AG08395 (cell line): ENCODE measurements at regions not wholly inside any gene's neighbourhood (a gene's known extent, or its start where the extent isn't known, plus 50 kb on each side); places are given as distances from the start of the nearest gene placed in this dataset.
"Not testable (repeated sequence)": the region's sequence is repeated elsewhere in the genome, so short reads cannot be mapped to it uniquely, and the experiment has no call there.

Experiments used
- DNase-seq: peaks from one replicate; pipeline ENCODE4 v3.0.0; 2012; ENCODE audit warnings: mixed read lengths, low spot score

- DNase-seq: not testable (repeated sequence)
Measured at GRCh38 chr2:87542599-87543174, 205.2 kb upstream of the PLGLB2 start.

- not testable (repeated sequence) for DNase-seq
Measured at GRCh38 chr2:87543797-87544196, 204.1 kb upstream of the PLGLB2 start.

- not testable (repeated sequence) for DNase-seq
Measured at GRCh38 chr2:87547106-87547505, 200.8 kb upstream of the PLGLB2 start.

- DNase-seq: not testable (repeated sequence)
Measured at GRCh38 chr2:87547966-87548365, 199.9 kb upstream of the PLGLB2 start.

GRCh38 chr2:87548681-87549536, 199.0 kb upstream of the PLGLB2 start:
- not testable (repeated sequence) for DNase-seq

GRCh38 chr2:87549561-87550202, 198.2 kb upstream of the PLGLB2 start:
- not testable (repeated sequence) for DNase-seq

- DNase-seq: not testable (repeated sequence)
Measured at GRCh38 chr2:87554678-87555077, 193.2 kb upstream of the PLGLB2 start.

- not testable (repeated sequence) for DNase-seq
Measured at GRCh38 chr2:87555082-87555481, 192.8 kb upstream of the PLGLB2 start.

- DNase-seq: not testable (repeated sequence)
Measured at GRCh38 chr2:87559001-87559400, 188.9 kb upstream of the PLGLB2 start.

- not testable (repeated sequence) for DNase-seq
Measured at GRCh38 chr2:87559735-87560134, 188.2 kb upstream of the PLGLB2 start.

GRCh38 chr2:87565116-87565515, 182.8 kb upstream of the PLGLB2 start:
- DNase-seq: not testable (repeated sequence)

- not testable (repeated sequence) for DNase-seq
Measured at GRCh38 chr2:87566531-87566930, 181.4 kb upstream of the PLGLB2 start.

GRCh38 chr2:87567093-87567492, 180.8 kb upstream of the PLGLB2 start:
- DNase-seq: not testable (repeated sequence)

GRCh38 chr2:87567912-87568311, 180.0 kb upstream of the PLGLB2 start:
- DNase-seq: not testable (repeated sequence)

GRCh38 chr2:87568554-87569278, 179.2 kb upstream of the PLGLB2 start:
- not testable (repeated sequence) for DNase-seq

- DNase-seq: not testable (repeated sequence)
Measured at GRCh38 chr2:87569689-87570397, 178.0 kb upstream of the PLGLB2 start.

GRCh38 chr2:87571889-87572465, 175.9 kb upstream of the PLGLB2 start:
- not testable (repeated sequence) for DNase-seq

- not testable (repeated sequence) for DNase-seq
Measured at GRCh38 chr2:87572906-87573305, 175.0 kb upstream of the PLGLB2 start.

GRCh38 chr2:87573386-87574192, 174.3 kb upstream of the PLGLB2 start:
- DNase-seq: not testable (repeated sequence)
